ENCODE measurements at regions not wholly inside any gene's neighbourhood (a gene's known extent, or its start where the extent isn't known, plus 50 kb on each side); places are given as distances from the start of the nearest gene placed in this dataset.

DNA sequence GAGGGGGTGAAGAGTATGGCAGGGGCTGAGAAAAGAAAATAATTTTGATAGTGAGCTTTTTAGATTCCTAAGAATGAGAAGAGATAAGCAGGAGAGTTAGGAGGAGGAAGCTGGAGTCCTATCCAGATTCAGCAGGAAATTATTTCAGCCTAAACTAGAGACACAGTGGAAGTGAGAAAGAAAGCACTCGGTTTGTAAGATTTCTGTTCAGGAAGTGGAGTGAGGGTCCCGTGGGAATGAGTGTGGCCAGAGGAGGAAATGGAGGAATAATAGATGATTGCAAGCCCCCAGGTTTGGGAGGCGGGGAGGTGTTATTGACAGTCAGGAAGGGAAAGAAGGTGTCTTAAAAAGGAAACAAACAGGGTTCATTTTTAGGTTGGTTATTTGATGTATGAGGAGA is 84.8 kb upstream of the NRP1 start:
- no peaks in the 10 kb centered on the region for H3K79me2 ChIP-seq (ENCODE audit: control insufficient read depth, low read length)
- H3K36me3 ChIP-seq (ENCODE audit: control insufficient read depth, low read length): no peaks in the 10 kb centered on the region
- H3K4me3 ChIP-seq (ENCODE audit: low read length): no peak overlapping the region
- no peaks in the 10 kb centered on the region for H3K4me1 ChIP-seq (ENCODE audit: control insufficient read depth, low read length)
- no peaks in the 10 kb centered on the region for H3F3A ChIP-seq (ENCODE audit: control insufficient read depth, insufficient read depth)
- no peaks in the 10 kb centered on the region for H3K9me3 ChIP-seq (ENCODE audit: control insufficient read depth, insufficient read depth, low read length)
- no peaks in the 10 kb centered on the region for H4K20me1 ChIP-seq (ENCODE audit: control insufficient read depth, insufficient read depth, low read depth, low read length)
- no peaks in the 10 kb centered on the region for H3K9me2 ChIP-seq (replicated peaks; ENCODE audit: control insufficient read depth, low read length)
- H3K27me3 ChIP-seq (ENCODE audit: control insufficient read depth, low read length): no peaks in the 10 kb centered on the region
- no peak overlapping the region for H3K4me2 ChIP-seq (ENCODE audit: low read length)
- H3K27ac ChIP-seq (ENCODE audit: low read depth, low read length): no peak overlapping the region
- TF ChIP-seq, protein P1, sequence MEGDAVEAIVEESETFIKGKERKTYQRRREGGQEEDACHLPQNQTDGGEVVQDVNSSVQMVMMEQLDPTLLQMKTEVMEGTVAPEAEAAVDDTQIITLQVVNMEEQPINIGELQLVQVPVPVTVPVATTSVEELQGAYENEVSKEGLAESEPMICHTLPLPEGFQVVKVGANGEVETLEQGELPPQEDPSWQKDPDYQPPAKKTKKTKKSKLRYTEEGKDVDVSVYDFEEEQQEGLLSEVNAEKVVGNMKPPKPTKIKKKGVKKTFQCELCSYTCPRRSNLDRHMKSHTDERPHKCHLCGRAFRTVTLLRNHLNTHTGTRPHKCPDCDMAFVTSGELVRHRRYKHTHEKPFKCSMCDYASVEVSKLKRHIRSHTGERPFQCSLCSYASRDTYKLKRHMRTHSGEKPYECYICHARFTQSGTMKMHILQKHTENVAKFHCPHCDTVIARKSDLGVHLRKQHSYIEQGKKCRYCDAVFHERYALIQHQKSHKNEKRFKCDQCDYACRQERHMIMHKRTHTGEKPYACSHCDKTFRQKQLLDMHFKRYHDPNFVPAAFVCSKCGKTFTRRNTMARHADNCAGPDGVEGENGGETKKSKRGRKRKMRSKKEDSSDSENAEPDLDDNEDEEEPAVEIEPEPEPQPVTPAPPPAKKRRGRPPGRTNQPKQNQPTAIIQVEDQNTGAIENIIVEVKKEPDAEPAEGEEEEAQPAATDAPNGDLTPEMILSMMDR (IDR thresholded peaks at IDR 0.05; ENCODE audit: low read depth, low read length, poor library complexity, severe bottlenecking): no peak
- TF ChIP-seq EZH2phosphoT487 (IDR thresholded peaks at IDR 0.05; ENCODE audit: borderline replicate concordance, low read length): no peak

DNA sequence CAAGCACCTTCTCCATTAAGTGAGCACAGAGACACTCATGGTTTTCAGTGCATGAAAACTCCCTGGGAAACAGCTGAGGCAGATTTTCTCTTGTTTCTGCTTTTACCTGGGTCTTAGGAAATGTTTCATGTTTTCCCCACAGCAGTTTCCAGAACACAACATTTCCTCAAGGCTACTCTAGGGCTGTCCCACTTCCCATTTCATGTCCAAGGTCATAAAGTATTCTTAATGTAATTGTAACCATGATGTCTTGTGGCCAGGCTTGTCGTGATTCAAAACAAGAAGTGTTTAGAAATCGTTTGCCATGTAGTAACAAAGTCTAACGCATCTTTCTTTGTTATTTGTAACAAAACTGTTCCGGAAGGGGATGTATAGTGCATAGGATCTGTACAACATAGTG is 83.8 kb upstream of the NRP1 start:
- Histone ChIP-seq H4K20me1 (ENCODE audit: control insufficient read depth, insufficient read depth, low read depth, low read length) (no peaks in the 10 kb centered on the region), H3K36me3 (ENCODE audit: control insufficient read depth, low read length) (no peaks in the 10 kb centered on the region), H3K4me2 (ENCODE audit: low read length) (no peak overlapping the region), H3K79me2 (ENCODE audit: control insufficient read depth, low read length) (no peaks in the 10 kb centered on the region), H3K4me1 (ENCODE audit: control insufficient read depth, low read length) (no peaks in the 10 kb centered on the region), H3K4me3 (ENCODE audit: low read length) (no peak overlapping the region), H3K27ac (ENCODE audit: low read depth, low read length) (no peak overlapping the region), H3K9me2 (replicated peaks; ENCODE audit: control insufficient read depth, low read length) (no peaks in the 10 kb centered on the region), H3F3A (ENCODE audit: control insufficient read depth, insufficient read depth) (no peaks in the 10 kb centered on the region), H3K9me3 (ENCODE audit: control insufficient read depth, insufficient read depth, low read length) (no peaks in the 10 kb centered on the region), H3K27me3 (ENCODE audit: control insufficient read depth, low read length) (no peaks in the 10 kb centered on the region)
- TF ChIP-seq EZH2phosphoT487 (IDR thresholded peaks at IDR 0.05; ENCODE audit: borderline replicate concordance, low read length): no peak
- TF ChIP-seq, protein P1 (IDR thresholded peaks at IDR 0.05; ENCODE audit: low read depth, low read length, poor library complexity, severe bottlenecking): no peak

DNA sequence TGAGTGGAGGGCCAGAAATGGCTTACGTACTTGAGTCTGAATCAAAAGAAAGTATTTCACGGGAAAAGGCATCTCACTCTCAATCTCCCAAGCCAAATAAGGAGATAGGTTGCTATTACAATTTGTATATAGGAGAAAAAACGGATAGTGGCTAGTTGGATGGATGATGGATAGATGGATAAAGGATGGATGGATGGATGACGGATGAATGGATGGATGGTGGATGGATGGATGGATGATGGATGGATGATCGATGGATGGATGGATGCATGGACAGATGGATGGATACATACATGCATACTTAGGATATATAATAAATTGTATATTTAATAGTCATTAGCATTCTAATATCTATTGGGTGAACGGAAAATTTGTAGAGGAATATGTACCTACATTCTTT is 82.2 kb upstream of the NRP1 start:
- Histone ChIP-seq H3F3A (ENCODE audit: control insufficient read depth, insufficient read depth) (no peaks in the 10 kb centered on the region), H3K9me3 (ENCODE audit: control insufficient read depth, insufficient read depth, low read length) (no peaks in the 10 kb centered on the region), H3K9me2 (replicated peaks; ENCODE audit: control insufficient read depth, low read length) (no peaks in the 10 kb centered on the region), H3K36me3 (ENCODE audit: control insufficient read depth, low read length) (no peaks in the 10 kb centered on the region), H3K4me2 (ENCODE audit: low read length) (no peak overlapping the region), H4K20me1 (ENCODE audit: control insufficient read depth, insufficient read depth, low read depth, low read length) (no peaks in the 10 kb centered on the region), H3K4me1 (ENCODE audit: control insufficient read depth, low read length) (no peaks in the 10 kb centered on the region), H3K27ac (ENCODE audit: low read depth, low read length) (no peak overlapping the region), H3K4me3 (ENCODE audit: low read length) (no peak overlapping the region), H3K79me2 (ENCODE audit: control insufficient read depth, low read length) (no peaks in the 10 kb centered on the region), H3K27me3 (ENCODE audit: control insufficient read depth, low read length) (no peaks in the 10 kb centered on the region)
- TF ChIP-seq, protein P1 (IDR thresholded peaks at IDR 0.05; ENCODE audit: low read depth, low read length, poor library complexity, severe bottlenecking): no peak
- no peak for TF ChIP-seq EZH2phosphoT487 (IDR thresholded peaks at IDR 0.05; ENCODE audit: borderline replicate concordance, low read length)

DNA sequence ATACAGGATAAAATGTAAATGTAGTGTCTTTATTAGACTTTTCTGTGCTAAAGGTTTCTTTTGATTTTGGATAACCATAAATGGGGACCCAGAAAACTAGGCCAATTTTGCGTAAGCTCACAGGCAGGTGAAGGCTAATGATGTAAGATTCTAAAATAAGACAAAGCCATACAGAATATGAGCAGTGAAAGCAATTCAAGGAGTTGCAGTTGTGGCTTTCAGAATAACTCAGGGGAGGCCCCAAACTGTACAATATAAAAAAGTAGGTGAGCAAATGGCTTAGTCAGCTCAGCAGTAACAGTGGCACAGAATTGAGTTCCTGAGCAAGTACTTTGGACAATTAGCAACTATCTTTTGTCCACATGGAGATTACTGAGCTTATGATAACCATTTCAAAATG is 81.7 kb upstream of the NRP1 start:
- Histone ChIP-seq H3K79me2 (ENCODE audit: control insufficient read depth, low read length) (no peaks in the 10 kb centered on the region), H4K20me1 (ENCODE audit: control insufficient read depth, insufficient read depth, low read depth, low read length) (no peaks in the 10 kb centered on the region), H3K27me3 (ENCODE audit: control insufficient read depth, low read length) (no peaks in the 10 kb centered on the region), H3K9me3 (ENCODE audit: control insufficient read depth, insufficient read depth, low read length) (no peaks in the 10 kb centered on the region), H3K36me3 (ENCODE audit: control insufficient read depth, low read length) (no peaks in the 10 kb centered on the region), H3K27ac (ENCODE audit: low read depth, low read length) (no peak overlapping the region), H3K4me3 (ENCODE audit: low read length) (no peak overlapping the region), H3K4me2 (ENCODE audit: low read length) (no peak overlapping the region), H3K4me1 (ENCODE audit: control insufficient read depth, low read length) (no peaks in the 10 kb centered on the region), H3F3A (ENCODE audit: control insufficient read depth, insufficient read depth) (no peaks in the 10 kb centered on the region), H3K9me2 (replicated peaks; ENCODE audit: control insufficient read depth, low read length) (no peaks in the 10 kb centered on the region)
- TF ChIP-seq, protein P1 (IDR thresholded peaks at IDR 0.05; ENCODE audit: low read depth, low read length, poor library complexity, severe bottlenecking): no peak
- TF ChIP-seq EZH2phosphoT487 (IDR thresholded peaks at IDR 0.05; ENCODE audit: borderline replicate concordance, low read length): no peak
